OCI-LY7 (cell line): ENCODE measurements at regions not wholly inside any gene's neighbourhood (a gene's known extent, or its start where the extent isn't known, plus 50 kb on each side); places are given as distances from the start of the nearest gene placed in this dataset.

Experiments
- EZH2phosphoT487 ChIP-seq: fragments of 200-600 bp; sonication (generic); IDR thresholded peaks from 2 replicates; pipeline ENCODE4 v1.6.1; 2018; ENCODE audit warnings: low read depth, borderline replicate concordance, mild to moderate bottlenecking, mixed run types, antibody characterized with exemption, low read length, moderate library complexity, mixed read lengths
- TF ChIP-seq, protein P1 (sequence below): fragments of 200-600 bp; sonication (generic); conservative IDR thresholded peaks from 2 replicates; pipeline ENCODE4 v1.5.1; 2014; ENCODE audit warnings: mild to moderate bottlenecking, antibody characterized with exemption, low read length, moderate library complexity, mixed read lengths

DNA sequence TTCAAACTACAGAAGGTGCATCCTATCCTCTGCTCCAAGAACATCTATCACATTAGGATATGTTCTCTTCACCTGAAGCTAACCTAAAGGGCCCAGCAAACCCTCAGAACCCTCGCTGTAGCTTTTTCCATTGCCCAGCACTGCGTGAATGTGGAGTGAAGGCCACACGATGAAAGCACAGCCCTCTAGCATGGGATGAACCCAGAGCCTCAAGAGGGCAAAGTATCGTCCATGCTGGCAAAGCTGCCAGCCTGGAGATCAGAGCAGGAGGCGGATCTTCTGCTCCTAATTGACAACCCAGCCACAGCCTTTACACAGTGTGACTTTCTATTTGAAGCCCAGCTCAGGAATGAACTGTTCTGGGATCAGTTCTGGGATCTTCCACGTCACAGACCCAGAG lies 65.1 kb upstream of the USP47 start:
- TF ChIP-seq, protein P1, sequence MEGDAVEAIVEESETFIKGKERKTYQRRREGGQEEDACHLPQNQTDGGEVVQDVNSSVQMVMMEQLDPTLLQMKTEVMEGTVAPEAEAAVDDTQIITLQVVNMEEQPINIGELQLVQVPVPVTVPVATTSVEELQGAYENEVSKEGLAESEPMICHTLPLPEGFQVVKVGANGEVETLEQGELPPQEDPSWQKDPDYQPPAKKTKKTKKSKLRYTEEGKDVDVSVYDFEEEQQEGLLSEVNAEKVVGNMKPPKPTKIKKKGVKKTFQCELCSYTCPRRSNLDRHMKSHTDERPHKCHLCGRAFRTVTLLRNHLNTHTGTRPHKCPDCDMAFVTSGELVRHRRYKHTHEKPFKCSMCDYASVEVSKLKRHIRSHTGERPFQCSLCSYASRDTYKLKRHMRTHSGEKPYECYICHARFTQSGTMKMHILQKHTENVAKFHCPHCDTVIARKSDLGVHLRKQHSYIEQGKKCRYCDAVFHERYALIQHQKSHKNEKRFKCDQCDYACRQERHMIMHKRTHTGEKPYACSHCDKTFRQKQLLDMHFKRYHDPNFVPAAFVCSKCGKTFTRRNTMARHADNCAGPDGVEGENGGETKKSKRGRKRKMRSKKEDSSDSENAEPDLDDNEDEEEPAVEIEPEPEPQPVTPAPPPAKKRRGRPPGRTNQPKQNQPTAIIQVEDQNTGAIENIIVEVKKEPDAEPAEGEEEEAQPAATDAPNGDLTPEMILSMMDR = no peak
- TF ChIP-seq EZH2phosphoT487 = no peak
